Bronchial epithelial cell (primary cell): ENCODE measurements at regions not wholly inside any gene's neighbourhood (a gene's known extent, or its start where the extent isn't known, plus 50 kb on each side); places are given as distances from the start of the nearest gene placed in this dataset.

Source experiments
- DNase-seq: peaks from one replicate; pipeline ENCODE4 v3.0.0-alpha.2; 2010; ENCODE audit warnings: low read depth
- FAIRE-seq: peaks from 2 replicates; lab custom pipeline; 2011; peaks lifted over from hg19 to GRCh38; lab: Jason Lieb, UNC
- H3K27me3 ChIP-seq: 2 replicates; pipeline ENCODE4 v1.5.1; 2011; ENCODE audit warnings: low read length; ENCODE audit not compliant: control insufficient read depth, insufficient read depth
- H3K36me3 ChIP-seq: 2 replicates; pipeline ENCODE4 v1.5.1; 2011; ENCODE audit warnings: low read length; ENCODE audit not compliant: control insufficient read depth, insufficient read depth
- H3K4me3 ChIP-seq: 2 replicates; pipeline ENCODE4 v1.5.1; 2011; ENCODE audit warnings: mild to moderate bottlenecking, low read depth, low read length, control low read depth
- CTCF ChIP-seq: IDR thresholded peaks from 2 replicates; pipeline ENCODE4 v1.5.1; 2011; ENCODE audit warnings: mild to moderate bottlenecking, moderate library complexity, low read length, control low read depth, inconsistent platforms; ENCODE audit not compliant: insufficient read depth, severe bottlenecking

DNA sequence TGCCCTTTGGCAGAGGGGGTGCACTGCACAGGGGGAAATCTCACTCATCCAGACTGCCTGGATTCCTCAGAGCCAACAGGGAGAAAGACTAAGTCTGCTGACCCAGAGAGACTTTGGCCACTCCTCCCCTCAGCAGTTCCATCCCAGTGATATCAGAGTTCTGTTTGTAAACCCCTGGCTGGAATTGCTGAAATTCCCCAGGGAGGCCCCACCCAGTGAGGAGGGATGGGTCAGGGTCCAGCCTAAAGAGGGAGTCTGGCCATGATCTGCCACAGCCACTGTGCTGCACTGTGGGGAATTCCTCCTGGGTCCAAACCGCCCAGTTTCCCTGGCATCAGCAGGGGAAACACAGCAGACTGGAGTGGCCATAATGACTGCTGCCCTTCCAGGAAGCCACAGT is 54.9 kb upstream of the USP15 start:
- Histone ChIP-seq H3K36me3 (no peaks in the 10 kb centered on the region), H3K4me3 (no peak overlapping the region), H3K27me3 (no peaks in the 10 kb centered on the region)
- no peak for TF ChIP-seq CTCF
- FAIRE-seq = no peak
- no peak for DNase-seq

- H3K36me3 ChIP-seq = no peaks in the 10 kb centered on the region
- no peak overlapping the region for H3K4me3 ChIP-seq
- DNase-seq (no peak), FAIRE-seq (no peak)
- H3K27me3 ChIP-seq = no peaks in the 10 kb centered on the region
- TF ChIP-seq CTCF = no peak
These were observed 53.0 kb upstream of the USP15 start for GRCh38 chr12:62207248-62207647.
